ENCODE measurements at regions not wholly inside any gene's neighbourhood (a gene's known extent, or its start where the extent isn't known, plus 50 kb on each side); places are given as distances from the start of the nearest gene placed in this dataset.
"Not testable (repeated sequence)": the region's sequence is repeated elsewhere in the genome, so short reads cannot be mapped to it uniquely, and the experiment has no call there.

GRCh38 chr13:44780591-44781280 lies 204.6 kb upstream of the TSC22D1 start:
- ATAC-seq (no peak), DNase-seq (no peak)

- ATAC-seq (no peak), DNase-seq (no peak)
These were observed 202.8 kb upstream of the TSC22D1 start for GRCh38 chr13:44778761-44779484.

- not testable (repeated sequence) for ATAC-seq, DNase-seq
These were observed 199.2 kb upstream of the TSC22D1 start for GRCh38 chr13:44775290-44775689.

GRCh38 chr13:44770951-44771350 lies 194.8 kb upstream of the TSC22D1 start:
- ATAC-seq (no peak), DNase-seq (no peak)

GRCh38 chr13:44769686-44770085 lies 193.6 kb upstream of the TSC22D1 start:
- DNase-seq (no peak), ATAC-seq (no peak)

GRCh38 chr13:44768775-44769581 lies 192.8 kb upstream of the TSC22D1 start:
- peak; percentile 40 for DNase-seq
- ATAC-seq, result peak; percentile 82

GRCh38 chr13:44768239-44768638 lies 192.1 kb upstream of the TSC22D1 start:
- peak; percentile 80 for ATAC-seq
- peak; percentile 49 for DNase-seq

- ATAC-seq, result no peak
- no peak for DNase-seq
These were observed 188.9 kb upstream of the TSC22D1 start for GRCh38 chr13:44765001-44765471.

- ATAC-seq, result no peak
- no peak for DNase-seq
These were observed 188.2 kb upstream of the TSC22D1 start for GRCh38 chr13:44764302-44764692.

- DNase-seq (no peak), ATAC-seq (no peak)
These were observed 187.6 kb upstream of the TSC22D1 start for GRCh38 chr13:44763615-44764301.

- DNase-seq (no peak), ATAC-seq (no peak)
These were observed 186.8 kb upstream of the TSC22D1 start for GRCh38 chr13:44762911-44763310.

GRCh38 chr13:44760434-44760833 lies 184.3 kb upstream of the TSC22D1 start:
- DNase-seq (no peak), ATAC-seq (no peak)

GRCh38 chr13:44759384-44760360 lies 183.5 kb upstream of the TSC22D1 start:
- ATAC-seq (no peak), DNase-seq (no peak)

GRCh38 chr13:44758630-44759383 lies 182.7 kb upstream of the TSC22D1 start:
- ATAC-seq (peak; percentile 83), DNase-seq (peak; percentile 27)

- ATAC-seq (no peak), DNase-seq (no peak)
These were observed 181.5 kb upstream of the TSC22D1 start for GRCh38 chr13:44757671-44758070.

- DNase-seq, result no peak
- ATAC-seq, result peak; percentile 14
These were observed 180.2 kb upstream of the TSC22D1 start for GRCh38 chr13:44756276-44756810.

- DNase-seq, result no peak
These were observed 179.7 kb upstream of the TSC22D1 start for GRCh38 chr13:44755872-44756271.

GRCh38 chr13:44752164-44752563 lies 176.0 kb upstream of the TSC22D1 start:
- ATAC-seq (no peak), DNase-seq (no peak)

More at GRCh38 chr13:44755872-44756271, 179.7 kb upstream of the TSC22D1 start:
- ATAC-seq, result peak; percentile 65

GRCh38 chr13:44750630-44751029 lies 174.5 kb upstream of the TSC22D1 start:
- DNase-seq (no peak), ATAC-seq (no peak)

- no peak for DNase-seq
- ATAC-seq, result no peak
These were observed 173.8 kb upstream of the TSC22D1 start for GRCh38 chr13:44749906-44750305.
